ENCODE measurements at regions not wholly inside any gene's neighbourhood (a gene's known extent, or its start where the extent isn't known, plus 50 kb on each side); places are given as distances from the start of the nearest gene placed in this dataset.
"Not testable (repeated sequence)": the region's sequence is repeated elsewhere in the genome, so short reads cannot be mapped to it uniquely, and the experiment has no call there.

GRCh38 chr7:73954861-73955260 is 73.1 kb upstream of the ELN start:
- no peak overlapping the region for H3K4me3 ChIP-seq (ENCODE audit: low read length)
- Mint-ChIP-seq H3K9me3 (no peaks in the 10 kb centered on the region), H3K36me3 (ENCODE audit: low read depth) (no peaks in the 10 kb centered on the region), H3K27ac (no peak overlapping the region), H3K27me3 (peaks cover 31% of the 10 kb centered on the region), H3K4me3 (no peak overlapping the region), H3K4me1 (ENCODE audit: low read depth) (no peaks in the 10 kb centered on the region)
- intact Hi-C loops (cut with DNase I, micrococcal nuclease): no loop called here
- DNase-seq (no peak), ATAC-seq (ENCODE audit: poor library complexity) (no peak)
- peaks cover 0 to 8% of the 10 kb centered on the region in 2 experiments for H3K9me3 ChIP-seq (ENCODE audit: control insufficient read depth in 1 of 2, insufficient read depth in 1 of 2, low read length in 2 of 2)
- CTCF ChIA-PET: no interaction called here
- H3K36me3 ChIP-seq (ENCODE audit: insufficient read depth, low read length): no peaks in the 10 kb centered on the region
- peaks cover 0 to 2% of the 10 kb centered on the region in 2 experiments for H3K27me3 ChIP-seq (ENCODE audit: control insufficient read depth in 1 of 2, insufficient read depth in 2 of 2, low read length in 2 of 2)
- POLR2A ChIA-PET: no interaction called here
- H3K4me1 ChIP-seq (ENCODE audit: insufficient read depth, low read length): no peaks in the 10 kb centered on the region
- no peak overlapping the region for H3K27ac ChIP-seq (ENCODE audit: low read depth in 1 of 2, low read length in 2 of 2)
- TF ChIP-seq, protein P1, sequence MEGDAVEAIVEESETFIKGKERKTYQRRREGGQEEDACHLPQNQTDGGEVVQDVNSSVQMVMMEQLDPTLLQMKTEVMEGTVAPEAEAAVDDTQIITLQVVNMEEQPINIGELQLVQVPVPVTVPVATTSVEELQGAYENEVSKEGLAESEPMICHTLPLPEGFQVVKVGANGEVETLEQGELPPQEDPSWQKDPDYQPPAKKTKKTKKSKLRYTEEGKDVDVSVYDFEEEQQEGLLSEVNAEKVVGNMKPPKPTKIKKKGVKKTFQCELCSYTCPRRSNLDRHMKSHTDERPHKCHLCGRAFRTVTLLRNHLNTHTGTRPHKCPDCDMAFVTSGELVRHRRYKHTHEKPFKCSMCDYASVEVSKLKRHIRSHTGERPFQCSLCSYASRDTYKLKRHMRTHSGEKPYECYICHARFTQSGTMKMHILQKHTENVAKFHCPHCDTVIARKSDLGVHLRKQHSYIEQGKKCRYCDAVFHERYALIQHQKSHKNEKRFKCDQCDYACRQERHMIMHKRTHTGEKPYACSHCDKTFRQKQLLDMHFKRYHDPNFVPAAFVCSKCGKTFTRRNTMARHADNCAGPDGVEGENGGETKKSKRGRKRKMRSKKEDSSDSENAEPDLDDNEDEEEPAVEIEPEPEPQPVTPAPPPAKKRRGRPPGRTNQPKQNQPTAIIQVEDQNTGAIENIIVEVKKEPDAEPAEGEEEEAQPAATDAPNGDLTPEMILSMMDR (IDR thresholded peaks at IDR 0.05): no peak

- no peak overlapping the region for H3K27ac Mint-ChIP-seq
- no peaks in the 10 kb centered on the region for H3K4me1 Mint-ChIP-seq (ENCODE audit: low read depth)
- Histone ChIP-seq H3K4me1 (ENCODE audit: insufficient read depth, low read length) (no peaks in the 10 kb centered on the region), H3K27me3 (ENCODE audit: control insufficient read depth in 1 of 2, insufficient read depth in 2 of 2, low read length in 2 of 2) (peaks cover 0 to 3% of the 10 kb centered on the region in 2 experiments), H3K9me3 (ENCODE audit: control insufficient read depth in 1 of 2, insufficient read depth in 1 of 2, low read length in 2 of 2) (peaks cover 20% of the 10 kb centered on the region in 2 experiments), H3K27ac (ENCODE audit: low read depth in 1 of 2, low read length in 2 of 2) (no peak overlapping the region), H3K36me3 (ENCODE audit: insufficient read depth, low read length) (no peaks in the 10 kb centered on the region), H3K4me3 (ENCODE audit: low read length) (no peak overlapping the region)
- ChIA-PET CTCF (interaction anchor here (1.9 kb wide), 1 partner anchor 8 kb away, joined by 4 read pairs; no protein-coding TSS in a partner anchor), POLR2A (no interaction called here)
- DNase-seq (peak in 1 of 14 experiments; percentile 2), ATAC-seq (ENCODE audit: poor library complexity) (no peak)
- H3K9me3 Mint-ChIP-seq: peaks cover 16% of the 10 kb centered on the region
- H3K36me3 Mint-ChIP-seq (ENCODE audit: low read depth): peaks cover 5% of the 10 kb centered on the region
- TF ChIP-seq, protein P1 (IDR thresholded peaks at IDR 0.05): no peak
- intact Hi-C loops (cut with DNase I, micrococcal nuclease): no loop called here
- H3K27me3 Mint-ChIP-seq: peaks cover 12% of the 10 kb centered on the region
- no peak overlapping the region for H3K4me3 Mint-ChIP-seq
These were observed 67.4 kb upstream of the ELN start for GRCh38 chr7:73960548-73960947.

- H3K9me3 ChIP-seq (ENCODE audit: control insufficient read depth in 1 of 2, insufficient read depth in 1 of 2, low read length in 2 of 2): peaks cover 20 to 27% of the 10 kb centered on the region in 2 experiments
- H3K36me3 ChIP-seq (ENCODE audit: insufficient read depth, low read length); intact Hi-C loops (cut with DNase I, micrococcal nuclease); ATAC-seq (ENCODE audit: poor library complexity); H3K36me3 Mint-ChIP-seq (ENCODE audit: low read depth); H3K27ac Mint-ChIP-seq; H3K27me3 Mint-ChIP-seq; H3K4me1 Mint-ChIP-seq (ENCODE audit: low read depth); POLR2A ChIA-PET; H3K27me3 ChIP-seq (ENCODE audit: control insufficient read depth in 1 of 2, insufficient read depth in 2 of 2, low read length in 2 of 2); H3K4me3 Mint-ChIP-seq; H3K4me3 ChIP-seq (ENCODE audit: low read length); H3K4me1 ChIP-seq (ENCODE audit: insufficient read depth, low read length); H3K27ac ChIP-seq (ENCODE audit: low read depth in 1 of 2, low read length in 2 of 2); DNase-seq: not testable (repeated sequence)
- peaks cover 16% of the 10 kb centered on the region for H3K9me3 Mint-ChIP-seq
- CTCF ChIA-PET: interaction anchor here (1.9 kb wide), 1 partner anchor 9 kb away, joined by 4 read pairs; no protein-coding TSS in a partner anchor
These were observed 66.0 kb upstream of the ELN start for GRCh38 chr7:73961991-73962390.

- H3K27me3 ChIP-seq (ENCODE audit: control insufficient read depth in 1 of 2, insufficient read depth in 2 of 2, low read length in 2 of 2): peaks cover 0 to 3% of the 10 kb centered on the region in 2 experiments
- TF ChIP-seq, protein P1 (IDR thresholded peaks at IDR 0.05): no peak
- H3K4me3 ChIP-seq (ENCODE audit: low read length): no peak overlapping the region
- peaks cover 20 to 38% of the 10 kb centered on the region in 2 experiments for H3K9me3 ChIP-seq (ENCODE audit: control insufficient read depth in 1 of 2, insufficient read depth in 1 of 2, low read length in 2 of 2)
- H3K9me3 Mint-ChIP-seq: peaks cover 16% of the 10 kb centered on the region
- ATAC-seq (ENCODE audit: poor library complexity) (no peak), DNase-seq (no peak)
- H3K36me3 Mint-ChIP-seq (ENCODE audit: low read depth): peaks cover 5% of the 10 kb centered on the region
- no peaks in the 10 kb centered on the region for H3K4me1 ChIP-seq (ENCODE audit: insufficient read depth, low read length)
- POLR2A ChIA-PET: no interaction called here
- peaks cover 4% of the 10 kb centered on the region for H3K27me3 Mint-ChIP-seq
- H3K4me3 Mint-ChIP-seq: no peak overlapping the region
- CTCF ChIA-PET: no interaction called here
- no peaks in the 10 kb centered on the region for H3K4me1 Mint-ChIP-seq (ENCODE audit: low read depth)
- no peaks in the 10 kb centered on the region for H3K36me3 ChIP-seq (ENCODE audit: insufficient read depth, low read length)
- H3K27ac ChIP-seq (ENCODE audit: low read depth in 1 of 2, low read length in 2 of 2): no peak overlapping the region
- no peak overlapping the region for H3K27ac Mint-ChIP-seq
- intact Hi-C loops (cut with DNase I, micrococcal nuclease): no loop called here
These were observed 64.6 kb upstream of the ELN start for GRCh38 chr7:73963252-73963822.

All from CD4-positive, alpha-beta T cell (primary cell).